Fibroblast of the aortic adventitia (primary cell): ENCODE measurements at regions not wholly inside any gene's neighbourhood (a gene's known extent, or its start where the extent isn't known, plus 50 kb on each side); places are given as distances from the start of the nearest gene placed in this dataset.

Source experiments
- DNase-seq: peaks from one replicate; pipeline ENCODE4 v3.0.0-alpha.2; 2010; ENCODE audit warnings: low read depth
- H3K4me3 ChIP-seq: 2 replicates; pipeline ENCODE4 v1.5.1; 2011; ENCODE audit warnings: low read depth, mild to moderate bottlenecking, control low read depth, low read length, moderate library complexity
- TF ChIP-seq, protein P1 (sequence below): IDR thresholded peaks from 2 replicates; pipeline ENCODE4 v1.5.1; 2011; ENCODE audit warnings: mild to moderate bottlenecking, low read length, control low read depth, inconsistent platforms; ENCODE audit not compliant: insufficient read depth

DNA sequence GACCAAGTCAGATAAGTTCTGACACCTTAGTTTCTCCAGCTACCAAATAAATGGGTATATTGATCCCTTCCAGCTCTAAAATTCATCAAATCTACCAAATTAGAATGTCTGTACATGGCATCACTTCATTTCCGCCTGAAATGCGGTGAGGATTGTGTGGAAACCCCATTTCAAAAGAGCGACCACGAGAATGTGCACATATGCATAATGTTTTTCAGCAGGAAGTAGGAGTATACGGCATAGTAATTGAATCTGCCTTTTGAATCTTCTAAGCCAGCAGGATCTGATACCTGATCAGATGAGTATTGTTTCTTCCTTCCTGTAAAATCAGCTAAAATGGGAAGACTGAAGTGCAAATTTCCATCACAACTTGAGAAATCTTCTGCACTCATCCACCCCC, 418.6 kb downstream of the TMEM38B start:
- TF ChIP-seq, protein P1, sequence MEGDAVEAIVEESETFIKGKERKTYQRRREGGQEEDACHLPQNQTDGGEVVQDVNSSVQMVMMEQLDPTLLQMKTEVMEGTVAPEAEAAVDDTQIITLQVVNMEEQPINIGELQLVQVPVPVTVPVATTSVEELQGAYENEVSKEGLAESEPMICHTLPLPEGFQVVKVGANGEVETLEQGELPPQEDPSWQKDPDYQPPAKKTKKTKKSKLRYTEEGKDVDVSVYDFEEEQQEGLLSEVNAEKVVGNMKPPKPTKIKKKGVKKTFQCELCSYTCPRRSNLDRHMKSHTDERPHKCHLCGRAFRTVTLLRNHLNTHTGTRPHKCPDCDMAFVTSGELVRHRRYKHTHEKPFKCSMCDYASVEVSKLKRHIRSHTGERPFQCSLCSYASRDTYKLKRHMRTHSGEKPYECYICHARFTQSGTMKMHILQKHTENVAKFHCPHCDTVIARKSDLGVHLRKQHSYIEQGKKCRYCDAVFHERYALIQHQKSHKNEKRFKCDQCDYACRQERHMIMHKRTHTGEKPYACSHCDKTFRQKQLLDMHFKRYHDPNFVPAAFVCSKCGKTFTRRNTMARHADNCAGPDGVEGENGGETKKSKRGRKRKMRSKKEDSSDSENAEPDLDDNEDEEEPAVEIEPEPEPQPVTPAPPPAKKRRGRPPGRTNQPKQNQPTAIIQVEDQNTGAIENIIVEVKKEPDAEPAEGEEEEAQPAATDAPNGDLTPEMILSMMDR, result no peak
- H3K4me3 ChIP-seq, result no peak overlapping the region
- no peak for DNase-seq

DNA sequence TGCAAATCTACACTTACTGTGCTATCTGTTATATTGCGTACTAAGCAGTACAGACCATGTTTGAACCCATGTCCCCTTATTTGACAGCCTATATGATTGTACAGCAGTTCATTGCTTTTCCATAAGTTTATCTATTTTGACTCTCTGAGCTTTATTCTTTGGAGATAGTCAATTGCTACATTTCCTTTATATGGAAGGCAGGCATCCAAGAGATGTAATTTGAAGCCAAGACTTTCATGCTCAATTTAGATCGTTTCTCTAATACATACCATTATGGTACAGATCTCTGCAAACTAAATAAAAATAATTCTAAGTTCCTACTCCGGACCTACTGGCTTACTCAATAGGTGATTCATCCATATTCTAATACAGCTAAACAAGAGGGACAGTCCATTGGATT, 424.8 kb downstream of the TMEM38B start:
- no peak overlapping the region for H3K4me3 ChIP-seq
- DNase-seq, result no peak
- TF ChIP-seq, protein P1, result no peak

DNA sequence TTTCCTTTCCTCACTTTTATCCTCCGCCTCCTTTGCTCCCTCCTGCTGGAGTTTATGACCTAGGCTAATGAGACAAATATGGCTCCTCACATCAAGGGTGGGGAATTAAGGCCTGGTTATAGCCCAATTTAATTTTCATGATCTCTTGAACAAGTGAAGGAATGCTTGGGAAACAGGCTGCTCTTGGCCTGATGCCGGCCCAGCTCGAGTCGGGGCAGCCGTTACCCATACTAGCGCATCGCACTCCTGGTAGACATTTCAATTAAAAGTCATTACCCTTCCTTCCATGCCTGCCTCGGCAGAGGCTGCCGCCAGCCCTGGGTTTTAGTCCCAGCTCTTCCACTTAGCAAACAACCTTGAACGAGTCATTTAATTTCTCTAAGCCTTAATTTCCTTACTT, 425.7 kb downstream of the TMEM38B start:
- TF ChIP-seq, protein P1, result no peak
- H3K4me3 ChIP-seq, result no peak overlapping the region
- DNase-seq, result no peak

DNA sequence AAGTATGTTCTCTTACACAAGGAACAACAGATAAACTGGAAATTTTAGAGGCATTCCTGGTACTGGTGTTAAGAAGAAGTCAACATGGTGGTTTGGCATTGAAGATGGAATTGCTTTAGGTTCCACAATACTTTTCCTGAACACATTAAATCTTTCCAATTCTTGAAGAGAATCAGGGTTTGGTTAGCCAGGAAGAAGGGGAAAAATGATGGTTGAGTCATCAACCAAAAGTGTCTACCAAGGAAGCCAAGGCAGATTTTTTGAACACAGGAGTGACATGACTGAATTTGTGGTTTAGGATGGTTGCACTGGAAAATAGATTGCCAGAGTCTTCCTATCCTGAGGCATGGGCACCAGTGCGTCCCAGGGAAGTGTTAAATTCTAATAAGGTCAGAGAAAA, 433.4 kb downstream of the TMEM38B start:
- TF ChIP-seq, protein P1, result no peak
- no peak for DNase-seq
- no peak overlapping the region for H3K4me3 ChIP-seq

DNA sequence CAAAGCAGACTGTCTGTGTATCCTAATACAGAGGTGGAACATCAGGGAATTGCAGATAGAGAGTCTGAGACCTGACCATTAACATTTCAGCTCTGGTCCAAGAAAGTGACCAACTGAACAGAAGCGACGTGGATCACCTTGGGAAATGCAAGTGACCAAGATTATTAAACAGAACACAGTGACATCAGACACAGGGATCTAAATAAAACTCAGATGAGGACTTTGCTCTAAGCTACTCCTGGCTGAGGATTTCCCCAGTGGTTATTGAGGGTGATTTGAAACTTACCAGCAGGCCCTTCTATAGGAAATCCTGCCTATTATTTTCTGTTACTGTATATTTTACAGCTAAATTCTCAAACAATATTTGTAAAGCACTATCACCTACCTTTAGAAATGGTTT, 436.0 kb downstream of the TMEM38B start:
- no peak overlapping the region for H3K4me3 ChIP-seq
- TF ChIP-seq, protein P1, result no peak
- no peak for DNase-seq

DNA sequence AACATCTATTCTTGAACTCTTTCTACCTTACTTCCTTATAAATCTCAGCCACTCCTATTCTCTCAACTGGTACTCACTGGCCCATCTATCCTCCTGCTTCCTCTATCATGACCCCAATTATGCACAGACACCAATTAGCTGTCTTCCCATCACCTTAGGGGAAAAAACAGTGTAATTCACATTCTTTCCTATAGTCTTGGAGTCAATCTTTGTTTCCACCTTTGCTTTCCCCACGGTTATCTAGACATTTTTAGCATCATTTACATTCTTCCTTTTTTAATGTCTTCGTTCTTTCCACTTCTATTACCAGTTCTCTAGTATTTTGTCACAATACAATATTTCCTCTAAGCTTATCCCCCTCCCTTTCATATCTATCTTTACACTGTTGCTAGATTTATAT, 449.4 kb downstream of the TMEM38B start:
- TF ChIP-seq, protein P1, result no peak
- no peak for DNase-seq
- H3K4me3 ChIP-seq, result no peak overlapping the region

DNA sequence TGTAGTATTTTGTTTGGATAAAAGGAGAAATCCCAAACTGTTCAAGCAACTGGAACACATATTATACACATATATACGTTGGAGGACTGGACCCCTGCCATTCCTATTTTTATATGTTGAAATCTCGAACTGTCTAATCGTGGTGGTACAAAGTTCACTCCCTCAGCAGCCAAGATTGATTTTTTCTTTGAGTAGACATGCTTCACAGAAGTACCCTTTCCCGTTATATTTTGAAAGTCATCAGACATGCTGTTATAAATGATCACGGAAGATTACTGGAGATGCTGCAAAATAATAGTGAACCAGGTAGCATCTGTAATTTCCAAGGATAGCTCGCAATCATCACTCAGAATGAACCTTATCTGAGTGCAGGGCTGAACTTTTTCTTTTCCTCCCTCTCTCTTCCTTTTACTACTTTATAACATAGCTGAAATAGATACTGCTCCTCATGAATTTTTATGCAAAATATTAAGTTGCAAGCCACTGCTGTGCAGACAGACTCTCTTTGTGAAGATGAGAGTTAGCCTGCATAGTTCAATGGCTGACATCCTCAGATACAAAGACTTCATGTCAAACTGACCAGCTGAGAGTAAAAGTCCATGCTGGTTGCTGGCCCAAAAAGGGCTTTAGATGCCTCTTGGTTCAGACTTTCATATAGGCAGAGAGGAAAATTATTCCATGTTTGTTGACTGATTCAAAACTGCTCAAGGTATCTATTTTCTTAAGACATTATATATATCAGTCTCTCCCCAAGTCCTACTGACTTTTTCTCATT, 451.9 kb downstream of the TMEM38B start:
- TF ChIP-seq, protein P1, result no peak
- DNase-seq, result no peak
- H3K4me3 ChIP-seq, result no peak overlapping the region
